GM12878 (cell line): ENCODE measurements at regions not wholly inside any gene's neighbourhood (a gene's known extent, or its start where the extent isn't known, plus 50 kb on each side); places are given as distances from the start of the nearest gene placed in this dataset.

Experiments
- ATAC-seq: fragments of 200-7000 bp; cut with Tn5 transposase; 3 replicates; pipeline ENCODE4 v1.9.1; 2020; ENCODE audit warnings: mild to moderate bottlenecking, moderate library complexity
- BruUV-seq: library from RNA; stranded (reverse); fragments of 400-500 nt; replicated peaks from 2 replicates; lab custom pipeline; 2021; lab: Mats Ljungman, UMichigan
- CTCF ChIA-PET: fragments of 300-600 bp; sonication (Branson Sonifier 250); formaldehyde crosslinking; extraction: SDS; loops from one replicate; lab custom pipeline; 2021; ENCODE audit warnings: inconsistent platforms; lab: Yijun Ruan, JAX
- POLR2A ChIA-PET: fragments of 350-600 bp; formaldehyde crosslinking; extraction: SDS; loops from one replicate; lab custom pipeline; 2021; ENCODE audit warnings: inconsistent platforms; lab: Charles Lee
- RAD21 ChIA-PET: fragments of 300-600 bp; sonication (Branson Sonifier 250); formaldehyde crosslinking; loops from one replicate; lab custom pipeline; 2023; ENCODE audit warnings: antibody characterized with exemption; ENCODE audit not compliant: unreplicated experiment; lab: Charles Lee
- SMC1A ChIA-PET: fragments of 300-600 bp; sonication (Branson Sonifier 250); formaldehyde crosslinking; loops from one replicate; lab custom pipeline; 2023; ENCODE audit not compliant: unreplicated experiment, uncharacterized antibody; lab: Charles Lee
- DNase-seq: peaks from one replicate; pipeline ENCODE4 v3.0.0-alpha.2; 2011; ENCODE audit warnings: low read depth, low spot score
- FAIRE-seq: peaks from 3 replicates; lab custom pipeline; 2011; peaks lifted over from hg19 to GRCh38; lab: Jason Lieb, UNC
- H2AFZ ChIP-seq: 2 replicates; pipeline ENCODE4 v1.6.0; 2011; ENCODE audit warnings: low read depth, low read length, control low read depth; ENCODE audit not compliant: control insufficient read depth
- H3K27ac ChIP-seq: 2 replicates; pipeline ENCODE4 v1.5.1; 2011; ENCODE audit warnings: control low read depth; ENCODE audit not compliant: control insufficient read depth, insufficient read depth
- H3K27me3 ChIP-seq, 2 experiments: replicated peaks in 1 of 2; 2 replicates each; pipeline versions ENCODE4 v1.6.0 to v1.6.1; 2011; ENCODE audit warnings: low read length in 1 of 2; ENCODE audit not compliant: control insufficient read depth in 2 of 2, insufficient read depth in 2 of 2
- H3K36me3 ChIP-seq, 2 experiments: 2 replicates each; pipeline ENCODE4 v1.5.1; 2011; ENCODE audit warnings: low read length in 1 of 2; ENCODE audit not compliant: control insufficient read depth in 2 of 2, insufficient read depth in 2 of 2
- H3K4me1 ChIP-seq: 2 replicates; pipeline ENCODE4 v1.6.1; 2011; ENCODE audit warnings: mild to moderate bottlenecking, low read length, moderate library complexity, mixed read lengths; ENCODE audit not compliant: control insufficient read depth, insufficient read depth
- H3K4me2 ChIP-seq: 2 replicates; pipeline ENCODE4 v1.6.0; 2011; ENCODE audit warnings: control low read depth; ENCODE audit not compliant: control insufficient read depth, insufficient read depth
- H3K4me3 ChIP-seq: fragments of 200-600 bp; sonication (generic); 2 replicates; pipeline ENCODE4 v1.5.1; 2016
- H3K79me2 ChIP-seq: 2 replicates; pipeline ENCODE4 v1.6.0; 2011; ENCODE audit warnings: low read length; ENCODE audit not compliant: control insufficient read depth, insufficient read depth
- H3K9ac ChIP-seq: 2 replicates; pipeline ENCODE4 v1.8.0; 2011; ENCODE audit warnings: low read length, control low read depth, mixed read lengths; ENCODE audit not compliant: control insufficient read depth, insufficient read depth
- H3K9me3 ChIP-seq: replicated peaks from 3 replicates; pipeline ENCODE4 v1.5.1; 2011; ENCODE audit warnings: mild to moderate bottlenecking, low read length; ENCODE audit not compliant: control insufficient read depth, insufficient read depth
- H4K20me1 ChIP-seq: 2 replicates; pipeline ENCODE4 v1.6.0; 2011; ENCODE audit not compliant: control insufficient read depth, insufficient read depth
- BMI1 ChIP-seq: fragments of 450-650 bp; IDR thresholded peaks from 2 replicates; pipeline ENCODE4 v1.6.1; 2016; ENCODE audit warnings: mild to moderate bottlenecking, moderate library complexity, borderline replicate concordance
- KAT2A ChIP-seq: conservative IDR thresholded peaks from 2 replicates; pipeline ENCODE4 v1.6.1; 2011; ENCODE audit warnings: low read depth, low read length; ENCODE audit not compliant: control insufficient read depth
- MEF2A ChIP-seq: IDR thresholded peaks from 2 replicates; pipeline ENCODE4 v1.6.1; 2011; ENCODE audit warnings: low read depth, mild to moderate bottlenecking, low read length, moderate library complexity; ENCODE audit not compliant: insufficient read depth
- RFX5 ChIP-seq: IDR thresholded peaks from 2 replicates; pipeline ENCODE4 v1.6.1; 2011; ENCODE audit warnings: low read depth, low read length, improper control_type of control experiment
- SREBF1 ChIP-seq: IDR thresholded peaks from 2 replicates; pipeline ENCODE4 v1.6.1; 2012; ENCODE audit warnings: mild to moderate bottlenecking, low read length
- SRF ChIP-seq, 2 experiments: IDR thresholded peaks; 2 replicates each; pipeline ENCODE4 v1.6.1; 2011; ENCODE audit warnings: low read depth in 2 of 2, low read length in 2 of 2, mild to moderate bottlenecking in 1 of 2, moderate library complexity in 1 of 2
- ZNF274 ChIP-seq: IDR thresholded peaks from one replicate; pipeline ENCODE4 v1.8.0; 2011; ENCODE audit not compliant: insufficient read length, insufficient read depth
- WGBS: methylation state at CpG from one replicate; pipeline ENCODE4 v1.1.6; 2016; ENCODE audit warnings: low lambda C conversion rate; ENCODE audit not compliant: insufficient replicate concordance, insufficient coverage; ENCODE audit errors: missing lambda C conversion rate; 5-methylcytosine and 5-hydroxymethylcytosine counted together
- in situ Hi-C: fragments of 300-500 bp; cut with MboI; formaldehyde crosslinking; loops from 9 replicates; pipeline ENCODE4 v1.14.3; 2018; ENCODE audit warnings: mixed read lengths
- intact Hi-C: fragments of 100-400 bp; cut with micrococcal nuclease; formaldehyde crosslinking; loops from one replicate; pipeline ENCODE4 v1.14.2; 2022; ENCODE audit not compliant: unreplicated experiment
- TF ChIP-seq, protein P1 (sequence below): fragments of 450-650 bp; IDR thresholded peaks from 2 replicates; pipeline ENCODE4 v1.6.1; 2018; ENCODE audit warnings: mild to moderate bottlenecking, low read depth, moderate library complexity; ENCODE audit not compliant: partially characterized antibody
- TF ChIP-seq, protein P2 (sequence below): fragments of 150-350 bp; IDR thresholded peaks from 2 replicates; pipeline ENCODE4 v1.6.1; 2016; ENCODE audit warnings: low read depth, low read length
- TF ChIP-seq, protein P3 (sequence below): fragments of 450-650 bp; IDR thresholded peaks from 2 replicates; pipeline ENCODE4 v1.6.1; 2017; ENCODE audit warnings: antibody characterized with exemption, mild to moderate bottlenecking, moderate library complexity
- TF ChIP-seq, protein P4 (sequence below): fragments of 450-650 bp; formaldehyde crosslinking; IDR thresholded peaks from 2 replicates; pipeline ENCODE4 v1.5.0; 2022; ENCODE audit warnings: mild to moderate bottlenecking, missing genetic modification characterization

DNA sequence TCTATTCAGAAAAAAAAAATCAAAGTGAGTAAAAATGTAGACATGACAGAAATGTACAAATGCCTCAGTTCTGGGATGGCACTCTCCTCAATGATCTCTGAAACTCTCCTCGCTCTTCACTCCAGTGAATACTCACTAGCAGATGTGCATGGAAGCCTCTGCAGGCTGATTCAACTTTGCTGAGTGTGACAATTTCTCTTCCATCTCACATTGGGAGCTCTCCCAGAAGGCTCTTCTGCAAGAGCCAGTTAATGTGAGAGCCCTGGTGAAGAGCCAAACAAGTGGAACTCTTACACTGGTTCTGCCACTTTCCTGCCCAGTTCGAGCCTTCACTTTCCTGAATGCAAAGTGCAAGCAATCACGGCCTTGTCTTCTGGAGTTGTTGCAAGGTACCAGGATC lies 147.1 kb upstream of the IRX6 start:
- H3K27me3 ChIP-seq, result no peaks in the 10 kb centered on the region
- in situ Hi-C loops, result loop anchor here (5.0 kb wide), 1 partner anchor 50 kb away; no protein-coding TSS in a partner anchor
- H3K4me3 ChIP-seq, result no peak overlapping the region
- BruUV-seq, result no TSS peak
- H3K36me3 ChIP-seq, result no peaks in the 10 kb centered on the region
- ChIA-PET POLR2A (no interaction called here), SMC1A (no interaction called here), RAD21 (no interaction called here), CTCF (no interaction called here)
- H3K9ac ChIP-seq, result no peak overlapping the region
- DNase-seq (no peak), FAIRE-seq (no peak), ATAC-seq (no peak)
- H3K27ac ChIP-seq, result no peak overlapping the region
- no peaks in the 10 kb centered on the region for H3K9me3 ChIP-seq
- H3K4me1 ChIP-seq, result no peaks in the 10 kb centered on the region
- no peak overlapping the region for H2AFZ ChIP-seq
- no peaks in the 10 kb centered on the region for H4K20me1 ChIP-seq
- no peaks in the 10 kb centered on the region for H3K79me2 ChIP-seq
- 9% methylated on average over 3 of the region's 3 CpGs for WGBS
- H3K4me2 ChIP-seq, result no peak overlapping the region
- intact Hi-C loops, result no loop called here
- no peak for TF ChIP-seq RFX5
- TF ChIP-seq, protein P1, sequence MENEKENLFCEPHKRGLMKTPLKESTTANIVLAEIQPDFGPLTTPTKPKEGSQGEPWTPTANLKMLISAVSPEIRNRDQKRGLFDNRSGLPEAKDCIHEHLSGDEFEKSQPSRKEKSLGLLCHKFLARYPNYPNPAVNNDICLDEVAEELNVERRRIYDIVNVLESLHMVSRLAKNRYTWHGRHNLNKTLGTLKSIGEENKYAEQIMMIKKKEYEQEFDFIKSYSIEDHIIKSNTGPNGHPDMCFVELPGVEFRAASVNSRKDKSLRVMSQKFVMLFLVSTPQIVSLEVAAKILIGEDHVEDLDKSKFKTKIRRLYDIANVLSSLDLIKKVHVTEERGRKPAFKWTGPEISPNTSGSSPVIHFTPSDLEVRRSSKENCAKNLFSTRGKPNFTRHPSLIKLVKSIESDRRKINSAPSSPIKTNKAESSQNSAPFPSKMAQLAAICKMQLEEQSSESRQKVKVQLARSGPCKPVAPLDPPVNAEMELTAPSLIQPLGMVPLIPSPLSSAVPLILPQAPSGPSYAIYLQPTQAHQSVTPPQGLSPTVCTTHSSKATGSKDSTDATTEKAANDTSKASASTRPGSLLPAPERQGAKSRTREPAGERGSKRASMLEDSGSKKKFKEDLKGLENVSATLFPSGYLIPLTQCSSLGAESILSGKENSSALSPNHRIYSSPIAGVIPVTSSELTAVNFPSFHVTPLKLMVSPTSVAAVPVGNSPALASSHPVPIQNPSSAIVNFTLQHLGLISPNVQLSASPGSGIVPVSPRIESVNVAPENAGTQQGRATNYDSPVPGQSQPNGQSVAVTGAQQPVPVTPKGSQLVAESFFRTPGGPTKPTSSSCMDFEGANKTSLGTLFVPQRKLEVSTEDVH, result no peak
- TF ChIP-seq BMI1, result no peak
- TF ChIP-seq, protein P2, sequence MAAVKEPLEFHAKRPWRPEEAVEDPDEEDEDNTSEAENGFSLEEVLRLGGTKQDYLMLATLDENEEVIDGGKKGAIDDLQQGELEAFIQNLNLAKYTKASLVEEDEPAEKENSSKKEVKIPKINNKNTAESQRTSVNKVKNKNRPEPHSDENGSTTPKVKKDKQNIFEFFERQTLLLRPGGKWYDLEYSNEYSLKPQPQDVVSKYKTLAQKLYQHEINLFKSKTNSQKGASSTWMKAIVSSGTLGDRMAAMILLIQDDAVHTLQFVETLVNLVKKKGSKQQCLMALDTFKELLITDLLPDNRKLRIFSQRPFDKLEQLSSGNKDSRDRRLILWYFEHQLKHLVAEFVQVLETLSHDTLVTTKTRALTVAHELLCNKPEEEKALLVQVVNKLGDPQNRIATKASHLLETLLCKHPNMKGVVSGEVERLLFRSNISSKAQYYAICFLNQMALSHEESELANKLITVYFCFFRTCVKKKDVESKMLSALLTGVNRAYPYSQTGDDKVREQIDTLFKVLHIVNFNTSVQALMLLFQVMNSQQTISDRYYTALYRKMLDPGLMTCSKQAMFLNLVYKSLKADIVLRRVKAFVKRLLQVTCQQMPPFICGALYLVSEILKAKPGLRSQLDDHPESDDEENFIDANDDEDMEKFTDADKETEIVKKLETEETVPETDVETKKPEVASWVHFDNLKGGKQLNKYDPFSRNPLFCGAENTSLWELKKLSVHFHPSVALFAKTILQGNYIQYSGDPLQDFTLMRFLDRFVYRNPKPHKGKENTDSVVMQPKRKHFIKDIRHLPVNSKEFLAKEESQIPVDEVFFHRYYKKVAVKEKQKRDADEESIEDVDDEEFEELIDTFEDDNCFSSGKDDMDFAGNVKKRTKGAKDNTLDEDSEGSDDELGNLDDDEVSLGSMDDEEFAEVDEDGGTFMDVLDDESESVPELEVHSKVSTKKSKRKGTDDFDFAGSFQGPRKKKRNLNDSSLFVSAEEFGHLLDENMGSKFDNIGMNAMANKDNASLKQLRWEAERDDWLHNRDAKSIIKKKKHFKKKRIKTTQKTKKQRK, result no peak
- TF ChIP-seq, protein P3, sequence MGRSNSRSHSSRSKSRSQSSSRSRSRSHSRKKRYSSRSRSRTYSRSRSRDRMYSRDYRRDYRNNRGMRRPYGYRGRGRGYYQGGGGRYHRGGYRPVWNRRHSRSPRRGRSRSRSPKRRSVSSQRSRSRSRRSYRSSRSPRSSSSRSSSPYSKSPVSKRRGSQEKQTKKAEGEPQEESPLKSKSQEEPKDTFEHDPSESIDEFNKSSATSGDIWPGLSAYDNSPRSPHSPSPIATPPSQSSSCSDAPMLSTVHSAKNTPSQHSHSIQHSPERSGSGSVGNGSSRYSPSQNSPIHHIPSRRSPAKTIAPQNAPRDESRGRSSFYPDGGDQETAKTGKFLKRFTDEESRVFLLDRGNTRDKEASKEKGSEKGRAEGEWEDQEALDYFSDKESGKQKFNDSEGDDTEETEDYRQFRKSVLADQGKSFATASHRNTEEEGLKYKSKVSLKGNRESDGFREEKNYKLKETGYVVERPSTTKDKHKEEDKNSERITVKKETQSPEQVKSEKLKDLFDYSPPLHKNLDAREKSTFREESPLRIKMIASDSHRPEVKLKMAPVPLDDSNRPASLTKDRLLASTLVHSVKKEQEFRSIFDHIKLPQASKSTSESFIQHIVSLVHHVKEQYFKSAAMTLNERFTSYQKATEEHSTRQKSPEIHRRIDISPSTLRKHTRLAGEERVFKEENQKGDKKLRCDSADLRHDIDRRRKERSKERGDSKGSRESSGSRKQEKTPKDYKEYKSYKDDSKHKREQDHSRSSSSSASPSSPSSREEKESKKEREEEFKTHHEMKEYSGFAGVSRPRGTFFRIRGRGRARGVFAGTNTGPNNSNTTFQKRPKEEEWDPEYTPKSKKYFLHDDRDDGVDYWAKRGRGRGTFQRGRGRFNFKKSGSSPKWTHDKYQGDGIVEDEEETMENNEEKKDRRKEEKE, result no peak
- TF ChIP-seq SRF (IDR thresholded peaks at IDR 0.05; ENCODE audit: low read depth in 2 of 2, low read length in 2 of 2), result no peak
- no peak for TF ChIP-seq MEF2A
- TF ChIP-seq, protein P4, sequence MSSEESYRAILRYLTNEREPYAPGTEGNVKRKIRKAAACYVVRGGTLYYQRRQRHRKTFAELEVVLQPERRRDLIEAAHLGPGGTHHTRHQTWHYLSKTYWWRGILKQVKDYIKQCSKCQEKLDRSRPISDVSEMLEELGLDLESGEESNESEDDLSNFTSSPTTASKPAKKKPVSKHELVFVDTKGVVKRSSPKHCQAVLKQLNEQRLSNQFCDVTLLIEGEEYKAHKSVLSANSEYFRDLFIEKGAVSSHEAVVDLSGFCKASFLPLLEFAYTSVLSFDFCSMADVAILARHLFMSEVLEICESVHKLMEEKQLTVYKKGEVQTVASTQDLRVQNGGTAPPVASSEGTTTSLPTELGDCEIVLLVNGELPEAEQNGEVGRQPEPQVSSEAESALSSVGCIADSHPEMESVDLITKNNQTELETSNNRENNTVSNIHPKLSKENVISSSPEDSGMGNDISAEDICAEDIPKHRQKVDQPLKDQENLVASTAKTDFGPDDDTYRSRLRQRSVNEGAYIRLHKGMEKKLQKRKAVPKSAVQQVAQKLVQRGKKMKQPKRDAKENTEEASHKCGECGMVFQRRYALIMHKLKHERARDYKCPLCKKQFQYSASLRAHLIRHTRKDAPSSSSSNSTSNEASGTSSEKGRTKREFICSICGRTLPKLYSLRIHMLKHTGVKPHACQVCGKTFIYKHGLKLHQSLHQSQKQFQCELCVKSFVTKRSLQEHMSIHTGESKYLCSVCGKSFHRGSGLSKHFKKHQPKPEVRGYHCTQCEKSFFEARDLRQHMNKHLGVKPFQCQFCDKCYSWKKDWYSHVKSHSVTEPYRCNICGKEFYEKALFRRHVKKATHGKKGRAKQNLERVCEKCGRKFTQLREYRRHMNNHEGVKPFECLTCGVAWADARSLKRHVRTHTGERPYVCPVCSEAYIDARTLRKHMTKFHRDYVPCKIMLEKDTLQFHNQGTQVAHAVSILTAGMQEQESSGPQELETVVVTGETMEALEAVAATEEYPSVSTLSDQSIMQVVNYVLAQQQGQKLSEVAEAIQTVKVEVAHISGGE, result no peak
- no peak for TF ChIP-seq SREBF1
- no peak for TF ChIP-seq ZNF274
- TF ChIP-seq KAT2A, result no peak
